ENCODE measurements at regions not wholly inside any gene's neighbourhood (a gene's known extent, or its start where the extent isn't known, plus 50 kb on each side); places are given as distances from the start of the nearest gene placed in this dataset.

DNA sequence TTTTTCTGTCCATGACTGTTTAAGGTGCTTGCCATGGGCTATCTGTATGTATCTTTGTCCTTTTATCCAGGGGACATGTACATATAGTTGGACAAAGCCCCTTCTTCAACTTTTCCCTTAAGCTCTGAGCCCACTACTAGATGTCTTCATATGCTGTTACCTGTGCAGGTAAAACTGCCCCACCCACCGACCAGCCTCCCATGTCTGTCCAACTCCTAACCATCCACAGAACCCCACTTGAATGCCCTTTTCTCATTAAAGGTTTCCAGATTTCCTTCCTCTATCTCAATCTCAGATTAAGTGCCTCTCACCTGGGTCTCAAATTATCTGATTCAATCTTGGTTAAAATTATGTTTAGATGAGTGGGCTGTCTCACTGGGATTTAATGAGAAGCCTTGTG, 136.3 kb downstream of the RNASET2 start:
- Histone ChIP-seq H3K27ac (ENCODE audit: low read depth in 1 of 2, low read length in 2 of 2) (no peak overlapping the region), H3K36me3 (ENCODE audit: control insufficient read depth in 1 of 2, insufficient read depth in 2 of 2, low read length in 1 of 2) (no peaks in the 10 kb centered on the region), H3K4me3 (ENCODE audit: low read length in 2 of 2) (no peak overlapping the region), H3K4me1 (ENCODE audit: control insufficient read depth in 1 of 2, insufficient read depth in 2 of 2, low read length in 2 of 2) (no peaks in the 10 kb centered on the region), H3K9me3 (ENCODE audit: control insufficient read depth, low read length) (no peaks in the 10 kb centered on the region), H3K27me3 (ENCODE audit: control insufficient read depth in 1 of 2, insufficient read depth in 2 of 2, low read length in 1 of 2) (no peaks in the 10 kb centered on the region)
- WGBS, 2 donors: 68 to 70% methylated on average over 1 of the region's 1 CpG
- DNase-seq (no peak), ATAC-seq (ENCODE audit: low FRiP score) (no peak)
- intact Hi-C loops (cut with DNase I): no loop called here

DNA sequence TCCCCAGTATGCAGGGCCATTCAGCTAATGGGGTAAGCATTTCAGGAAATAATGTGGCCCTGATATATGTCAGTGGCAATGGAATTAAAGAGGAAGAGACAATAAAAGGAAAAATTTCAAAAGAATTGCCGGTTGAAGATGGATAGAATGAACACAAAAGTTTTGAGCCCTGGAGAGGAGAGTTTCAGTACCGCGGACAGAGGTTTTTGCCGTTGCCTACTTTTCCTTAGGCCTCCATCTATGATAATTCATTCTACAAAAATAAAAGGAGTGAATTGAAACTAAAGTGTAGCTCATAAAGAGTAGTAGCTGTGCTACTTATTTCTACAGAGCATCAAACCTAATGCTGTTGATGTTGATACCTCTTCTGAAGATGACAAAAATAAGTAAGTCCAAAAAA, 140.7 kb downstream of the RNASET2 start:
- no peaks in the 10 kb centered on the region for H3K9me3 ChIP-seq (ENCODE audit: control insufficient read depth, low read length)
- intact Hi-C loops (cut with DNase I): no loop called here
- H3K4me1 ChIP-seq (ENCODE audit: control insufficient read depth in 1 of 2, insufficient read depth in 2 of 2, low read length in 2 of 2): no peaks in the 10 kb centered on the region
- no peak overlapping the region for H3K27ac ChIP-seq (ENCODE audit: low read depth in 1 of 2, low read length in 2 of 2)
- H3K36me3 ChIP-seq (ENCODE audit: control insufficient read depth in 1 of 2, insufficient read depth in 2 of 2, low read length in 1 of 2): no peaks in the 10 kb centered on the region
- DNase-seq (no peak), ATAC-seq (ENCODE audit: low FRiP score) (no peak)
- no peak overlapping the region for H3K4me3 ChIP-seq (ENCODE audit: low read length in 2 of 2)
- no peaks in the 10 kb centered on the region for H3K27me3 ChIP-seq (ENCODE audit: control insufficient read depth in 1 of 2, insufficient read depth in 2 of 2, low read length in 1 of 2)
- WGBS, 2 donors: 48 to 65% methylated on average over 4 of the region's 4 CpGs

DNA sequence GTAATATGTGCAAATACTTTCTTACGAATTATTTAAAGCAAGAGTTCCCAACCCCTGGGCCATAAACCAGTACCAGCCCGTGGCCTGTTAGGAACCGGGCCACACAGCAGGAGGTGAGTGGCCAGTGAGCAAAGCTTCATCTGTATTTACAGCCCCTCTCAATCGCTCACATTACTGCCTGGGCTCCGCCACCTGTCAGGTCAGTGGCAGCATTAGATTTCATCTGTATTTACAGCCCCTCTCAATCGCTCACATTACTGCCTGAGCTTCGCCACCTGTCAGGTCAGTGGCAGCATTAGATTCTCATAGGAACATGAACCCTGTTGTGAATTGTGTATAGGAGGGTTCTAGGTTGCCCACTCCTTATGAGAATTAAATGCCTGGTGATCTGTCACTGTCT, 142.0 kb downstream of the RNASET2 start:
- no peak for ATAC-seq (ENCODE audit: low FRiP score)
- no peak for DNase-seq
- intact Hi-C loops (cut with DNase I): no loop called here

DNA sequence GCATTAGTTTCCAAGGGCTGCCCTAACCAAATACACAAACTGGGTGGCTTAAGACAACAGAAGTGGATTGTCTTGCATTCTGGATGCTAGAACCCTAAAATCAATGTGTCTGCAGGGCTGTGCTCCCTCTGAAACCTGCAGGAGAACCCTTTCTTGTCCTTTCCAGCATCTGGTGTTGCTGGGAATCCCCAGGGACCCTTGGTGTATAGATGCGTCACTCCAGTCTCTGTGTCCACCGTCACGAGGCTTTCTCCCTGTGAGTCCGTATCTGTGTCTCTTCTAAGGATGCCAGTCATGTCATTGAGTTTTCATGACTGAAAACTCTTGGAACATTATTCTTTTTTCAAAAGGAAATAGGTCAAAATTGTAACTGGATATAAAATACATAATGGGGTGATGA, 142.9 kb downstream of the RNASET2 start:
- no peak for DNase-seq
- WGBS, 2 donors: 77 to 78% methylated on average over 4 of the region's 4 CpGs

More for the DNA sequence above, 142.0 kb downstream of the RNASET2 start:
- no peak overlapping the region for H3K27ac ChIP-seq (ENCODE audit: low read depth in 1 of 2, low read length in 2 of 2)
- H3K9me3 ChIP-seq (ENCODE audit: control insufficient read depth, low read length): no peaks in the 10 kb centered on the region
- H3K36me3 ChIP-seq (ENCODE audit: control insufficient read depth in 1 of 2, insufficient read depth in 2 of 2, low read length in 1 of 2): no peaks in the 10 kb centered on the region
- H3K27me3 ChIP-seq (ENCODE audit: control insufficient read depth in 1 of 2, insufficient read depth in 2 of 2, low read length in 1 of 2): no peaks in the 10 kb centered on the region
- WGBS, 2 donors: 65 to 69% methylated on average over 7 of the region's 7 CpGs
- no peak overlapping the region for H3K4me3 ChIP-seq (ENCODE audit: low read length in 2 of 2)
- no peaks in the 10 kb centered on the region for H3K4me1 ChIP-seq (ENCODE audit: control insufficient read depth in 1 of 2, insufficient read depth in 2 of 2, low read length in 2 of 2)

DNA sequence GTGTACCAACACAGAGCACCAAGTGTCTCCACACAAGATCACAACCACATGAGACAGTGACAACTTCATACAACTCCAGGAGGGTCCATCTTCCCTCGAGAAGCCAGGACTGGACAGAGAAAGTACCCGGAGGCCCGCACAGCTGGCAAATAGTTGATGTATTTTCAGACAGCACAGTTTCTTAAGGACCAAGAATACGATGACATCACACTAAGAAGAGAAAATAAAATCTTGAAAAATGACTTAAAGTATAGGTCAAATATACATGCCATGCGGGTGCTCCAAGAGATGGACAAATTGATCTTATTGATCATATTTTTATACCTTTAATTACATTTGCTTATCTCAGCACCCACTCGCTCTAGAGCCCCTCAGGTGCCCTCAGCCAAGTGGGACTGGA, 145.5 kb downstream of the RNASET2 start:
- H3K36me3 ChIP-seq (ENCODE audit: control insufficient read depth in 1 of 2, insufficient read depth in 2 of 2, low read length in 1 of 2): no peaks in the 10 kb centered on the region
- no peaks in the 10 kb centered on the region for H3K27me3 ChIP-seq (ENCODE audit: control insufficient read depth in 1 of 2, insufficient read depth in 2 of 2, low read length in 1 of 2)
- 72 to 81% methylated on average over 6 of the region's 6 CpGs for WGBS, 2 donors
- H3K4me1 ChIP-seq (ENCODE audit: control insufficient read depth in 1 of 2, insufficient read depth in 2 of 2, low read length in 2 of 2): no peaks in the 10 kb centered on the region
- no peak overlapping the region for H3K27ac ChIP-seq (ENCODE audit: low read depth in 1 of 2, low read length in 2 of 2)
- peaks cover 5% of the 10 kb centered on the region for H3K9me3 ChIP-seq (ENCODE audit: control insufficient read depth, low read length)
- no peak overlapping the region for H3K4me3 ChIP-seq (ENCODE audit: low read length in 2 of 2)
- DNase-seq: no peak
- ATAC-seq (ENCODE audit: low FRiP score): no peak
- intact Hi-C loops (cut with DNase I): no loop called here

More for the DNA sequence above, 142.9 kb downstream of the RNASET2 start:
- no peak for ATAC-seq (ENCODE audit: low FRiP score)
- Histone ChIP-seq H3K27ac (ENCODE audit: low read depth in 1 of 2, low read length in 2 of 2) (no peak overlapping the region), H3K36me3 (ENCODE audit: control insufficient read depth in 1 of 2, insufficient read depth in 2 of 2, low read length in 1 of 2) (no peaks in the 10 kb centered on the region), H3K4me1 (ENCODE audit: control insufficient read depth in 1 of 2, insufficient read depth in 2 of 2, low read length in 2 of 2) (no peaks in the 10 kb centered on the region), H3K4me3 (ENCODE audit: low read length in 2 of 2) (no peak overlapping the region), H3K27me3 (ENCODE audit: control insufficient read depth in 1 of 2, insufficient read depth in 2 of 2, low read length in 1 of 2) (no peaks in the 10 kb centered on the region), H3K9me3 (ENCODE audit: control insufficient read depth, low read length) (no peaks in the 10 kb centered on the region)
- intact Hi-C loops (cut with DNase I): no loop called here

DNA sequence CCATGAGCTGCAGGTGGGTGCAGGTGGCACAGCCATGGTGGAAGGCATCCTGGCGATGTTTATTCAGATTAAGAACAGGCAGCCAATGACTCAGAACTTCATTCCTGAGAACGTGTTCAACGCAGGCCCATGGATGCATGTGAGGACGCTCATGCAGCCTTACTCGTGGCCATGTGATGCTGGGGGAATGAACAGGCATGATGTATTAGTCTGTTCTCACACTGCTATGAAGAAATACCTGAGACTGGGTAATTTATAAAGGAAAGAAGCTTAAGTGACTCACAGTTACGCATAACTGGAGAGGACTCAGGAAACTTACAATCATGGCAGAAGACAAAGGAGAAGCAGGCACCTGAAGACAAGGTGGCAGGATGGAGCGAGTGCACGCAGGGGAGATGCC, 146.6 kb downstream of the RNASET2 start:
- no peaks in the 10 kb centered on the region for H3K27me3 ChIP-seq (ENCODE audit: control insufficient read depth in 1 of 2, insufficient read depth in 2 of 2, low read length in 1 of 2)
- H3K9me3 ChIP-seq (ENCODE audit: control insufficient read depth, low read length): peaks cover 9% of the 10 kb centered on the region
- intact Hi-C loops (cut with DNase I): no loop called here
- H3K27ac ChIP-seq (ENCODE audit: low read depth in 1 of 2, low read length in 2 of 2): no peak overlapping the region
- H3K36me3 ChIP-seq (ENCODE audit: control insufficient read depth in 1 of 2, insufficient read depth in 2 of 2, low read length in 1 of 2): no peaks in the 10 kb centered on the region
- WGBS, 2 donors: 78 to 87% methylated on average over 8 of the region's 8 CpGs
- DNase-seq: no peak
- no peaks in the 10 kb centered on the region for H3K4me1 ChIP-seq (ENCODE audit: control insufficient read depth in 1 of 2, insufficient read depth in 2 of 2, low read length in 2 of 2)
- ATAC-seq (ENCODE audit: low FRiP score): no peak
- no peak overlapping the region for H3K4me3 ChIP-seq (ENCODE audit: low read length in 2 of 2)

DNA sequence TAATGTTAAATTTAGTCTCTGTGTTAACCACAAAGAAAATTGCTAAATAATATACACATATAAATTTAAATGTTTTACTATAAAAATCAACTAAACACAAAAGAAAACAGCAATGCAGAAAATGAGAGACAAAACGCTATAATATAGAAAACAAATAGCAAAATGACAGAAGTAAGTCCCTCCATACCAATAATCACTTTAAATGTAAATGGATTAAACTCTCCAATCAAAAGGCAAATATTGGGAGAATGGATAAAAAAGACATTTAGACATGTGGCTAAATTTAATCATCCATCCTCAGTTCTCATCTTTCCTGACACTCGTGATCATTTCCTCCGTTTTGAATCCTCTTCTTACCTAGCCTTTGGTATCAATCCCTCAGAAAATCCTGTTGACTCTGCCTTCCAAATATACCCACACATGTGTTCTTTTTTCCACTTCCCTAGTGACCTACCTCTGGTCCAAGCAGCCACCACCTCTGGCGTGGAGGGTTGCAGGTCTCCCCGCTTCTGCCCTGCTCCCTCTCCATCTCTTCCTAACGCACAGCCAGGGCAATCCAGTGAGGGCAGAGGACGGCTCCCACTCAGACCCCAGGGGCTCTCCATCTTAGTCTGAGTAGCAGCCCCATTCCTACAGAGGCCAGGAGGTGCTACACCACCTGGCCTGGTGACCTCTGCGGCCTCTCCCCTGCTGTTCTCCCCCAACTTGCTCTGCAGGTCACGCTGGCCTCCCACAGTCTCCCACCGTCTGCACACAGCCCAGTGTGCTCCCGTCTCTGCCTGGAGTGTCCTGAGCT, 149.2 kb downstream of the RNASET2 start:
- Histone ChIP-seq H3K36me3 (ENCODE audit: control insufficient read depth in 1 of 2, insufficient read depth in 2 of 2, low read length in 1 of 2) (no peaks in the 10 kb centered on the region), H3K27me3 (ENCODE audit: control insufficient read depth in 1 of 2, insufficient read depth in 2 of 2, low read length in 1 of 2) (no peaks in the 10 kb centered on the region), H3K4me3 (ENCODE audit: low read length in 2 of 2) (no peak overlapping the region), H3K9me3 (ENCODE audit: control insufficient read depth, low read length) (peaks cover 9% of the 10 kb centered on the region), H3K27ac (ENCODE audit: low read depth in 1 of 2, low read length in 2 of 2) (no peak overlapping the region), H3K4me1 (ENCODE audit: control insufficient read depth in 1 of 2, insufficient read depth in 2 of 2, low read length in 2 of 2) (no peaks in the 10 kb centered on the region)
- intact Hi-C loops (cut with DNase I): no loop called here
- DNase-seq (no peak), ATAC-seq (ENCODE audit: low FRiP score) (no peak)
- 87 to 88% methylated on average over 11 of the region's 11 CpGs for WGBS, 2 donors

DNA sequence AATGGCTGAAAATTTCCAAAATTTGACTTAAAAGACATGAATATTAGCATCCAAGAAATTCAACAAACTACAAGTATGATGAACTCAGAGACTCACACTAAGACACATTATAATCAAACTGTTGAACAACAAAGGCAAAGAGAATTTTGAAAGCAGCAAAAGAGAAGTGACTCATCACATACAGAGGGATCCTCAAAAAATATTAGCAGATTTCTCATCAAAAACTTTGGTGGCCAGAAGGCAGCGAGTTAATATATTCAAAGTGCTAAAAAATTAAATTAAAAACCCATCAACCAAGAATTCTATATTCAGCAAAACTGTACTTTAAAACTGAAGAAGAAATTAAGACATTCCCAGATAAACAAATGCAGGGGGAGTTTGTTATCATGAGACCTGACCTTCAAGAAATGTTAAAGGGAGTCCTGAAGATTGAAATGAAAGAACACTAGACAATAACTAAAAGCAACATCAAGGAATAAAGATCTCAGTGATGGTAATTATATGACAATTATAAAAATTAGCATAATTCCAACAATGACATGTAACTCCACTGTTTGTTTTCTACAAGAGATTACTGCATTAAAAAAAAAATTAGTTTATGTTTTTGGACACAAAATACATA, 150.0 kb downstream of the RNASET2 start:
- no peak for DNase-seq
- peaks cover 9% of the 10 kb centered on the region for H3K9me3 ChIP-seq (ENCODE audit: control insufficient read depth, low read length)
- H3K4me1 ChIP-seq (ENCODE audit: control insufficient read depth in 1 of 2, insufficient read depth in 2 of 2, low read length in 2 of 2): no peaks in the 10 kb centered on the region
- ATAC-seq (ENCODE audit: low FRiP score): no peak
- H3K27ac ChIP-seq (ENCODE audit: low read depth in 1 of 2, low read length in 2 of 2): no peak overlapping the region
- 91 to 94% methylated on average over 1 of the region's 1 CpG for WGBS, 2 donors
- no peak overlapping the region for H3K4me3 ChIP-seq (ENCODE audit: low read length in 2 of 2)
- H3K36me3 ChIP-seq (ENCODE audit: control insufficient read depth in 1 of 2, insufficient read depth in 2 of 2, low read length in 1 of 2): no peaks in the 10 kb centered on the region
- H3K27me3 ChIP-seq (ENCODE audit: control insufficient read depth in 1 of 2, insufficient read depth in 2 of 2, low read length in 1 of 2): no peaks in the 10 kb centered on the region
- intact Hi-C loops (cut with DNase I): no loop called here

DNA sequence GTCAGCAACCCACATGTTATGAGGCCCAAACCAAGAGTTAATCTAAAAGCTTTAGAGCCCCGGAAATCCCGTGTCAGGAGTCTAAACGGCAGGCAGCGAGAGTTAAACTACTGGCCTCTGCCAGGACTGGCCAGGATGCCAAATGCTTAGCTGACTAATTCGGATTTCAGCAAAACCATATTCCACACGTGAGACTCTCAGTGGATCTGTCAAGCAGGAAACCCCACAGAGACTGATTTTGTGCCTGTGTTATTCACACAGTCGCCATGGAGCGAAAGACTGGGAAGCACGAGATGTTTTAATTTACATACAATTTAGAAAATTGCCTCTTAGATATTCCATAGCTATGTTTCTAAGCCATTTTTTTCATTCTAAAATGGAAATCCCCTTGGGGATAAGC, 152.9 kb downstream of the RNASET2 start:
- intact Hi-C loops (cut with DNase I): no loop called here
- Histone ChIP-seq H3K9me3 (ENCODE audit: control insufficient read depth, low read length) (peaks cover 9% of the 10 kb centered on the region), H3K27ac (ENCODE audit: low read depth in 1 of 2, low read length in 2 of 2) (no peak overlapping the region), H3K27me3 (ENCODE audit: control insufficient read depth in 1 of 2, insufficient read depth in 2 of 2, low read length in 1 of 2) (no peaks in the 10 kb centered on the region), H3K4me3 (ENCODE audit: low read length in 2 of 2) (no peak overlapping the region), H3K4me1 (ENCODE audit: control insufficient read depth in 1 of 2, insufficient read depth in 2 of 2, low read length in 2 of 2) (no peaks in the 10 kb centered on the region), H3K36me3 (ENCODE audit: control insufficient read depth in 1 of 2, insufficient read depth in 2 of 2, low read length in 1 of 2) (no peaks in the 10 kb centered on the region)
- 46 to 52% methylated on average over 9 of the region's 9 CpGs for WGBS, 2 donors
- DNase-seq (no peak), ATAC-seq (ENCODE audit: low FRiP score) (no peak)

Measured in aorta (tissue), 5 donors.